ENCODE measurements at regions not wholly inside any gene's neighbourhood (a gene's known extent, or its start where the extent isn't known, plus 50 kb on each side); places are given as distances from the start of the nearest gene placed in this dataset.
"Not testable (repeated sequence)": the region's sequence is repeated elsewhere in the genome, so short reads cannot be mapped to it uniquely, and the experiment has no call there.

DNA sequence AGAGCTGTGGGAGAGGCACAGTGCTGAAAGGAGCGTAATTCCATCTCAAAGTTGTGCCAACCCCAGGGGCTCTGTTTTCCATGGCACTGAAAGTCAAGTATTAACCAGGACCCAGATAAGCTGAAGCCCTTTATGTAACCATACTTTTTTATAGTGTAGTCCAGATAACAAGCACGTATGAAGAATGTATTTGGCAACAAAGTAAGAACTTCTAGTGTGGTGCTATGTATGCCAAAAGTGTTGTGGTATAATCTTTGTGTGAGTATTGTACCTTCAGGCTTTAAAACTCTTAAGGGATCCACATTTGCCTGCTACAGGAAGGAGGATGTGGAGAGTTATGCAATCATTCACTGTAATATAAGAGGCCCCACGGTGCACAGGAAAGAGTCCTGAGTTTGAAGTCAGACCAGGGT is 129.4 kb downstream of the IBTK start:
- no peak for DNase-seq

DNA sequence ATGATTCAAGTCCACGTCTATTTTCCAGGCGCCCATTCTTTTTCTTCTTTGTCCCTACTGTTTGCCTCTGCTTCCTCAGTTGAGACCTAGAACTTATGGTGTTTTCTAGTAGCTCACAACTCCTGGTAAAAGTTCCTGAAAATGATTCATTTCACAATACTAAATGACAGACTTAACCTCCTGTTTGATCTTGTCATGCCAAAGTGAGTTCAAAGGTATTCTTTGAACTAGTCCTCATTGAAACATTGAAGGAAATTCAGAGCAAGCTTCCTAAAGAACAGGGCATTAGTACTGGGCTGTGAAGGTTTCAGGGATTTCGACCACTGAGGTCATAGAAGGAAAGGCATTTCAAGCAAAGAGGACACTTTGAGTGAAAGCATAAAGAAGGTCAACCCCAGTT is 132.8 kb downstream of the IBTK start:
- DNase-seq = no peak

DNA sequence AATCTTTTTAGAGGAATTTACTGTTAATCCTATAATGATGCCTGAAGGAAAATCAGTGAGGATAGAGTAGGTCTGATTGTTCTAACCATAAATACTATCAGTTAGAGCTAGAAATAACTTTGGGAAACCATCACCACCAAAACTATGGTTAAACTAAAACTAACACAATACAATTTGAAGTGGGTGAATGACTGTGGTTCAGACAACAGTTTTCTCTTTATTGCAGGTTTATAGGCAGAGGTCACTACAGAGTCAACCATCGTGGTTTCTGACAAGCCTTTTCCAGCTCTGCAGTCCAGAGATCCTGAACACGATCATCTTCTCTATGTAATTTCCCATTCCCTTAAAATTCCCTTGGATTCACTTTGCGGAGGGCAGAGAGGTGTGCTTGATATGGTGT is 134.3 kb downstream of the IBTK start:
- no peak for DNase-seq

DNA sequence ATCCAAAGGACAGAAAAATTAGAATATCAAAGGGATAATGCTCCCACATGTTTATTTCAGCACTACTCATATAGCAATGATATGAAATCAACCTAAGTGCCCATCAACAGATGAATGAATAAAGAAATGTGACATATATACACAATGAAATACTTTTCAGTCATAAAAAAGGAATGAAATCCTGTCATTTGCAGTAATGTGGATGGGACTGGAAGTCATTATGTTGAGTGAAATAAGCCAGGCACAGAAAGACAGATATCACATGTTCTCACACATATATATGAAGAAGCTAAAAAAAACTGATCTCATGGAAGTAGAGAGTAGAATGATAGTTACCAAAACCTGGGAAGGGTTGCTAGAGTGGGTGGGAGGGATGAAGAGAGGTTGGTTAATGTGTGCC is 135.7 kb downstream of the IBTK start:
- DNase-seq = no peak

DNA sequence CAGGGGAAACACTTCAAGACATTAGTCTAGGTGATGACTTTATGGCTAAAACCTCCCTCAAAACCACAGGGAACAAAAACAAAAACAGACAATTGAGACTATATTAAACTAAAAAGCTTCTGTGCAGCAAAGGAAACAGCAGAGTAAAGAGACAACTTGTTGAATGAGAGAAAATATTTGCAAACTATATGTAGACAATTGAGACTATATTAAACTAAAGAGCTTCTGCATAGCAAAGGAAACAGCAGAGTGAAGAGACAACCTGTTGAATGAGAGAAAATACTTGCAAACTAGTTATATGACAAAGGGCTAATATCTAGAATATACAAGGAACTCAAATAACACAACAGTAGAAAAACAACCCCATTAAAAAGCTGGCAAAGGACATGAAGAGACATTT is 136.4 kb downstream of the IBTK start:
- no peak for DNase-seq

DNA sequence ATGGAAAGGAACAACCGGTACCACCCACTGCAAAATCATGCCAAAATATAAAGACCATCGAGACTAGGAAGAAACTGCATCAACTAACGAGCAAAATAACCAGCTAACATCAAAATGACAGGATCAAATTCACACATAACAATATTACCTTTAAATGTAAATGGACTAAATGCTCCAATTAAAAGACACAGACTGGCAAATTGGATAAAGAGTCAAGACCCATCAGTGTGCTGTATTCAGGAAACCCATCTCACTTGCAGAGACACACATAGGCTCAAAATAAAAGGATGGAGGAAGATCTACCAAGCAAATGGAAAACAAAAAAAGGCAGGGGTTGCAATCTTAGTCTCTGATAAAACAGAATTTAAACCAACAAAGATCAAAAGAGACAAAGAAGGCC is 144.4 kb downstream of the IBTK start:
- not testable (repeated sequence) for DNase-seq

DNA sequence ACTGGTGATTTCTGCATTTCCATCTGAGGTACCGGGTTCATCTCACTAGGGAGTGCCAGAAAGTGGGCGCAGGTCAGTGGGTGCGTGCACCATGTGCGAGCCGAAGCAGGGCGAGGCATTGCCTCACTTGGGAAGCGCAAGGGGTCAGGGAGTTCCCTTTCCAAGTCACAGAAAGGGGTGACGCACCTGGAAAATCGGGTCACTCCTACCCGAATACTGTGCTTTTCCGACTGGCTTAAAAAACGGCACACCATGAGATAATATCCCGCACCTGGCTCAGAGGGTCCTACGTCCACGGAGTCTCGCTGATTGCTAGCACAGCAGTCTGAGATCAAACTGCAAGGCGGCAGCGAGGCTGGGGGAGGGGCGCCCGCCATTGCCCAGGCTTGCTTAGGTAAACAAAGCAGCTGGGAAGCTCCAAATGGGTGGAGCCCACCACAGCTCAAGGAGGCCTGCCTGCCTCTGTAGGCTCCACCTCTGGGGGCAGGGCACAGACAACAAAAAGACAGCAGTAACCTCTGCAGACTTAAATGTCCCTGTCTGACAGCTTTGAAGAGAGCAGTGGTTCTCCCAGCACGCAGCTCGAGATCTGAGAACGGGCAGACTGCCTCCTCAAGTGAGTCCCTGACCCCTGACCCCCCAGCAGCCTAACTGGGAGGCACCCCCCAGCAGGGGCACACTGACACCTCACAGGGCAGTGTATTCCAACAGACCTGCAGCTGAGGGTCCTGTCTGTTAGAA is 146.0 kb downstream of the IBTK start:
- DNase-seq = peak; percentile 44

DNA sequence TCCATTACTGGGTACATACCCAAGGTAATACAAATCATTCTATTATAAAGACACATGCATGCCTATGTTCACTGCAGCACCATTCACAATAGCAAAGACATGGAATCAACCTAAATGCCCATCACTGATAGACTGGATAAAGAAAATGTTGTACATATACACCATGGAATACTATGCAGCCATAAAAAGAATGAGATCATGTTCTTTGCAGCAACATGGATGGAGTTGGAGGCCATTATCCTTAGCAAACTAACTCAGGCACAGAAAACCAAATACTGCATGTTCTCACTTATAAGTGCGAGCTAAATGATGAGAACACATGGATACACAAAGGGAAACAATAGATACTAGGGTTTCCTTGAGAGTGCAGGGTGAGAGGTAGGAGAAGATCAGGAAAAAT is 146.8 kb downstream of the IBTK start:
- DNase-seq = peak; percentile 54

DNA sequence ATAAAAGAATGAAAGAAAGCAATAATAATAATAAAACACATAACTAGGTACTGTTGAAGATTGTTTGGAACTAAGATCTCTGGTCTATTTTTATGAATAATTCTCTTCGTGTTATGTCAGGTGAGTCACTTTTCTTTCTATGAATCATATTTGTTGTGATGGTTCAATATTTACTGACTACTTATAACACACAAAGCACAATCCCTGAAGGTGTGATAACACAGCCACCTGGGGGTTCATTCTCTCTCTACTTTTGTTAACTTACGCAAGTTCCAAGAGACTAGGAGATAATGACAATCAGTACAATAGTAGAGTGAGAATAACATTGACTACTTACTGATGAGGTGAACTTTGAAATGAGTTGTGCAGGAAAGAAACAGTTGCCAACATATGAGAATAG is 149.9 kb downstream of the IBTK start:
- DNase-seq = peak; percentile 90

DNA sequence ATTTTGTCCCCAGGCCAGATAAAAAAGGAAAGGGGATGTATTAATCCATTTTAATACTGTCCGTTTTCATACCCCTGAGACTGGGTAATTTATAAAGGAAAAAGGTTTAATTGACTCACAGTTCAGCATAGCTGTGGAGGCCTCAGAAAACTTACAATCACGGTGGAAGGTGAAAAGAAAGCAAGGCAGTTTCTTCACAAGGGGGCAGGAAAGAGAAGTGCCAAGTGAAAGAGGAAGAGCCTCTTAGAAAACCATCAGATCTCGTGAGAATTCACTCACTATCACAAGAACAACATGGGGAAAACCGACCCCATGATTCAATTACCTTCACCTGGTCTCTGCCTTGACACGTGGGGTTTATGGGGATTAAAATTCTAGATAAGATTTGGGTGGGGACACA is 152.5 kb downstream of the IBTK start:
- DNase-seq = peak; percentile 25

DNA sequence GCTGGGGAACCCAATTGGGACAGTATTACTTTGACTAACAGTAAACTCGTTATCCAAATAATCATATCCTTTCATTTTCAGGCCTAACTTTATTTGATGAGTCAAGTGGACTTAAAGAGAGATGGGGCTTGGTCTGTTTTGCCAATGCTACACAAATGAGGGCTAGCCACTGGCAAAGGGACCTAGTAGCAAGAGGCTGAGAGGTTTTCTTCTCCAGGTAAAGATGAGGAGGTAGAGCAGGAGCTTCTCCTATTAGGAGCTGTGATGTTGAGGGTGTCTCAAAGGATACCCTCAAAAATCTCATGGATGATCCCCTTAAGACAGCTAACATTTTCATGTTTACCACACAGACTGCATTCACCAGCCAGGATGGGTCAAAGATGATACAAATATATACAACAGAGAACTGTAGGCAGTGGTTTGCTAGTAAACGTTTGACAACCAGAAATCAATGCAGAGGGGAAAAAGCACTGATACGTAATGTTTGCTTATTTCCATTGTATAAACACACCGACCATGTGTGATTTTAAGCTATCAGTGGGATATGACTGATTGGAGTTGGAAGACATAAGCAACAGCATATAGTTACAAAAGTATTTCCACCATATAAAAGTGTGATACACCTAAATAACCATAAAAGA is 153.3 kb downstream of the IBTK start:
- DNase-seq = peak; percentile 60

DNA sequence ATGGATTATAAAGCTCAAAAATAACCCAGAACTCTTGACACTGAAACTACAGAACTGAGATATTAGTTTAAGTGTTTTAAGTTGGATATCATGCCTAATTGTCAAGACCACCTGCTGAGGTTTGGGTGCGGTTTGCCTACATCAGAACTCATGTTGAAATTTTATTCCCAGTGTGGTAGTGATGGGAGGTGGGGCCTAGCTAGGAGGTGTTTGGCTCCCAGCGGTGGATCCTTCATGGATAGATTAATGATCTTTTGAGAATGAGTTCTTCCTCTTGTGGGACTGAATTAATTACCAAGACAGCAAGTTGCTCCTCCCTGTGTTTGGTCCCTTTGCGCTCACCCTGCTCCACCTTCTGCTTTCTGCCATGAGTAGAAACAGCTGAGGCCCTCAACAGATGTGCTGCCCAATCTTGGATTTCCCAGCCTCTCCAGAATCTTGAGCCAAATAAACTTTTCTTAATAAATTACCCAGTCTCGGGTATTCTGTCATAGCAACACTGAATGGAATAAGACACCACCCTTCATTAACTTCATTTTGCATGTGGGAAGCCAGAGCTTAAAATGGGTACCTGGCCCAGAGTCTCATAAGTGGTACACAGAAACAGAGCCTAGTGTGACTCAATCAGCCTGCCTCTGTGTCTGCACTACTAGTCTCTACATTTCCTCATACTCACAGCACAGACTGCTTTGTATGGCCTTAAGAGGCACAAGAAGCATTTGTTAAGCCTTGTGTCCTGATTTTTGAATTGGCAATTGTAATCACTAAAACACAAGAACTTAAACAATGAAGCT is 158.4 kb downstream of the IBTK start:
- peak; percentile 56 for DNase-seq

DNA sequence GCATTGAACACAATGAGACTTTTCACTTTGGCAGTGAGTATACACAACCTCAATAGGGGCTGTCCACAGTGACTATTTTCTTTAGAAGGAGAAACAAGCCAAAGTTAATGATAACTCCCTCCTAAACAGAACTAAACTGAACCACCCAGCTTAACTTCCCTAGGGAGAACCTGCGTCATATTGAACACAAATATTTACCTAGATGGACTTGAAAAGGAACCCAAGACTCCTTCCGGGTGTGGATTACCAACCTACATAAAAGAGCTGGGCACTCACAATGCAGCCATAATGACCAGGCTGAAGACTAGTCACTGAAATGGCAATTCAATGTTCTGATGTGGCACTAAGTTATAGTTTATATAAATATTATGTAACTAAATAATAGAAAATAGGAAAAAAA is 160.6 kb downstream of the IBTK start:
- peak; percentile 91 for DNase-seq

DNA sequence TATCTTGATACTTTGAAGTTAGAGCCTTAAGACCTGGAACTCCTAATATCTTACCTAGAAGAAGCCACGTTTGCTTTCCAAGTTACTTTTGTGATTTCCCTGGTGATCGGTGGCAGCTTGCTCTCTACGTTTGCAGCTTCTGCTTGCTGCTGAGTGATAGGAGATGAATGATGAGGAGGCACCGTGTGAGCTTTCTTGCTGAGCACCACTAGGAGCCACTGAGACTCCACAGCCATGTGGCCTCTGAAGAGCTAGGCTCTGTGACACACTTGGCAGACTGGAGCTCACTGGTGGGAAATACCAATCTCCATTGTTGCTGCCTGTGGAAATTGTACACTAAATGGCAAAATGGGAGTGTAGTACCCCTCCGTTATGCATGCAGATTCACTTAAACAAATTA is 161.8 kb downstream of the IBTK start:
- peak; percentile 35 for DNase-seq

DNA sequence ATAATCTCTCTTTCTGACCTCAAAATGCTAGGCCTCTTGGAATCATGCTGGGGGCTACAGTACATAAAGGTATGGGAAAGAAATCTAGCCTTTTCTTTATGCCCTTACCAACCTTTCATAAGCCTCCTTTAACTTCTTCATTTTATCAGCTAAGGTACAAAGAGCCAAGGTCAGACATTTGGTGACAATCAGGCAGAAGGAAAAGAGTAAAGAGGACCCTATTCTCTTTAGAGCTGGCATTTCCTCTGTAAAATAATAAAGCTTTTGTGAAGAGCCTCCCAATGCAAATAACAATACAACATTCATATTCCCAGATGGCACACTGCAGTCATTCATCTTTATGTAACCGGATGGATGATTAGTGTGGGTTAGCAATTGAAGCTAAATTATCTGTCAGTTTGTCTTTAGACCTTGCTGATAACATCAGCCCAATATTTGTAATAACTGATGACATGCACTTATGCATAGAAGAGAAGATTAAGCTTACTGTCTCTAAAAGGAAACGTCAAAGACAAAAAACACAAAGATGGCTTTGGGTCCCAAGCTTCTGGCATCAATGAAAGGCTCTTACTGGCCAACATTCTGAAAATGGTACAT is 163.1 kb downstream of the IBTK start:
- DNase-seq = peak; percentile 43

DNA sequence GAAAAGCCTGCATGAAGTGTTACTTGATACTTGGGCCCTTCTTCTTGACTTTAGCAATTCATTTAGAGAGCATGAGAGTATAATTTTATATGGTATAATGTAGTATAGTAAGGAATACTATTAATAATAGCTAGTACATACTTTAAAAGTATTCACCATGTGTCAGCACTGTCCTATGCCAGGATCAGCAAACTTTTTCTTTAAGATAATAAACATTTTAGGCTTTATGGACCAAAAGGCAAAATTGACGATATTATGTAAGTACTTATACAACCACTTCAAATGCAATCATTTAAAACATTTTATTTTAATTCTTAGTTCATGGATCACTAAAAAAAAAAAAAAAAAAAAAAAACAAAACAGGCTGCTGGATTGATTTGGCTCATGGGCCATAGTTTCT is 163.9 kb downstream of the IBTK start:
- DNase-seq = no peak

DNA sequence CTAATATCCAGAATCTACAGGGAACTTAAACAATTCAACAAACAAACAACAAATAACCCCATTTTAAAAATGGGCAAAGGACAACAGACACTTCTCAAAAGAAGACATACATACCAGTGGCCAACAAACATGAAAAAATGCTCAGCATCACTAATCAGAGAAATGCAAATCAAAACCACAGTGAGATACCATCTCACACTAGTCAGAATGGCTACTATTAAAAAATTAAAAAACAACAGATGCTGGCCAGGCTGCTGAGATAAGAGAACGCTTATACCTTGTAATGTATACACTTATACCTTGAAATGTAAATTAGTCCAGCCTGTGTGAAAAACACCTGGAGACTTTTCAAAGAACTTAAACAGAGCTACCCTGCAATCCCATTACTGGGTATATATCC is 166.8 kb downstream of the IBTK start:
- DNase-seq = no peak

DNA sequence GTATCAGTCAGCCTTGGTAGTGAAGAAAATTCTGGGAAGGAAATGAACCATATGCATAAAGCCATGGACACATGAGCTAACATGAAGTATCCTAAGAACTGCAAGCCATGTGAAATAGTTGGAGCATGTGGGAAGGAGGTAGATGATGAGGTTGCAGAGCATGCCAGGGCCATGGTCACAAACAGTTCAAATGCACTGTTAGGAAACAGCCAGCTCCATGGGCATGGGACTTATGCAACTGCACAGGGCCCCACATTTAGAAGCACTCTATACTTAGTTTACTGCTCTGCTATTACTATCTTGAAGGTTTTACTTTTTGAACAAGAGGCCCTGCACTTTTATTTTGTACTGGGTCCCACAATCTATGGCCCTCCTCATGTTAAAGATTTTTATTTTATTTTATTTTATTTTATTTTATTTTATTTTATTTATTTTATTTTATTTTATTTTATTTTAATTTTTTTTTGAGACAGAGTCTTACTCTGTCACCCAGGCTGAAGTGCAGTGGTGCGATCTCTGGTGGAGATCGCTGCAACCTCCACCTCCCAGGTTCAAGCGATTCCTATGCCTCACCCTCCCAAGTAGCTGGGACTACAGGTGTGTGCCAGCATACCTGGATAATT is 169.1 kb downstream of the IBTK start:
- DNase-seq = no peak

DNA sequence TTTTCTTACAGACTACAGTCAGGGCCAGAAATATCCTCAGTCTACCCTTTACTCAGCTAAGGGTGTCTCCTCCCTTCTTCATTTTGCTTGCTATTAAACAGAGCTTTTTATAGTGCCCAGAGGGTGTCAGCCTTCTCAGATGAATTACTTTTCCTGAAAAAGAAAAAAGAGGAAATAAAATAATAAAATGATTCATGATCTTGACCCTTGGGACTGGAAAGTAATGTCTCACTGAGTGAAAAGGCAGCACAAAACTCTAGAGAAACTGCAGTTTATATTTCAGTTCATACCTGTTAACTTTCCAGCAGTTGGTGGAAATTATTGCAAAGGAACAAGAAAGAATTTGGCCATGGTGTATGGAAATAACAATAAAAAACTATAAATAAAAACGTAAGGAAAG is 170.6 kb downstream of the IBTK start:
- no peak for DNase-seq

DNA sequence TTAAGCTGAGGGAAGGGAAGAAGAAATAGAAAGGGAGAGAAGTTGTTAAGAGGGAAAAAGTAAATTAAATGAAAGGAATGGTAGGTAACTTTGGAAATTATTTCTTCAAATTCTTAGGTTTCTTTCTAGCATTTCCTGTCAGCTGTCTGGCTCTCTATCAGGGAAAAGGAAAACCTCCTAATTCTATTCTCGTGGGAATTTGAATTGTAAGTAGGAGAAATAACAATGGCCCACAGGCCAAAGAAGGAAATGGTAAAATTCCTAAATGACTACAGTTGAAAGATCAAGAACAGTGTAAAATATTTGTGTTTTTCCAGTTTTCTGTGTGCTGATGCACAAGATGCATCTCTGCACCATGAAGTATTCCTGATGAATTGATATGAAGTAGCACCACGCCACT is 173.0 kb downstream of the IBTK start:
- no peak for DNase-seq

DNA sequence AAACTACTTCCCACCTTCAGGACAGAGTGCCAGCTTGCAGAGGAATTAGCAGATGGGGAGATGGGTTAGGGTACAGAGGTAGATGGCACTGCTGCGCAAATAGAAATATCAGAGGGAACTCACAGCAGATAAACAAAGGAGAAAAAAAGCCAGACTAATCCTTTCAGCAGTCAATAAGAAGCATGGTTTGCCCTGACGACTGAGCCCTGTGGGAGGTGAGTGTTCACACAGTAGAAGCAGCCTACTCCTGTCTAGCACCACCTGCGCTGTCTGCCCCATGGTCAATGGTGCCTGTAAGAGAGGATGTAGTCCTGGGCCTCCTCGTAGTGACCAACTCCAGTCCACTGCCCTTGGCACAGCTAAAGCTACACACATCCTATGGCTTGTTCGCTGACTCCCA is 174.1 kb downstream of the IBTK start:
- DNase-seq = peak; percentile 28

DNA sequence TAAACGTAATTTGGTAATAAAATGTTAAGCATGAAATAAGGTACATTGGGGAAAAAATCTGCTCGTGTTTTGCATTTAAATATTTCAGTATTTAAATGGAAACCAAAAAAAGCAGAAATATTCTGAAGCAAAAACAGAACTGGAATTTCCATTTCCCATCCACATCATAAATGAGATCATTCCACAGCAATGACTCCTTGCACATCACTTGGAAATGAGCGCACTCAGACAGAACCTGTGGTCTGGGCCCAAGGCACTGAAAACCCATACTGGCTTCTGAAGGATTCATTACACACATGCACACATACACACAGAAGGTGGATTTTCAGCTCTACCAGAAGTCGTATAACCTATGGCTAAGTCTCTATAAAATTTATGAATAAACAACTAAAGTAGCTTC is 174.8 kb downstream of the IBTK start:
- no peak for DNase-seq

DNA sequence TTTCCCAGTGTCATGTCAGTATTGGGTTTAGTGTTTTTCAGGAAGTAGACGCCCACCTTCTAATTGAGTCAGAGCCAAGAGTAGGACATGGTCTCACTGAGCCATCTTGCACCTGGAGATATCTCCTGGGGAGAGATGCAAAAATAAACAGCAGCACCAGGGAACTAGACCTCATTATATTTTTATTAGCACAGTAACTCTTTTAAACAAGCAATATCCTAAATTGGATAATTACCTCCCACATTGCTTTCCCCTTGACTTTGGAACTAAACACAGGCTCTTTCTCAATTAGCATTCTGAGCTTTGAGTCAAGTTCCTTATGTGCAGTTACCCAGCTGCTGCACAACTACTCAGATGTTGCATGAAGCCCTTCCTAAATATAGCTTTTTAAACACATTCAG is 175.4 kb downstream of the IBTK start:
- peak; percentile 3 for DNase-seq

All from DMS53 (cell line).